ENCODE measurements at regions not wholly inside any gene's neighbourhood (a gene's known extent, or its start where the extent isn't known, plus 50 kb on each side); places are given as distances from the start of the nearest gene placed in this dataset.

DNA sequence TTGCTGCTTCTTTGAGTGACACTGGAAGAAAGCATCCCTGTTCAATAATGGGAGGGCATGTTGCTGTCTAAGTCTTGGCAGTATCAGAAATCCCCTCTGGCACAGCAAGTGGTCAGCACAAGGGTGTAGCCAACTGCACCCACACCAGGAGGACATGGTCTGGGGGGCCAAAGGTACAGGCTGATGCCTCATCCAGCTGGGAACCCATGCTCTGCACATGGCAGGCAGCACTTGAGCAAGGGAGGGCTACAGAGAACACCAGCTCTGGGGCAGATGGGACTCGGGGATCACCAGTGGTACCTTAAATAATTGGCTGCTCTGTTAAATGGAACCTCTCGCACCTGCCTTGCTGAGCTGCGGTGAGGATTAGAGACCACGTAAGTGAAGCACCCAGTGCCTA, 265.2 kb downstream of the SYK start:
- TF ChIP-seq, protein P1, sequence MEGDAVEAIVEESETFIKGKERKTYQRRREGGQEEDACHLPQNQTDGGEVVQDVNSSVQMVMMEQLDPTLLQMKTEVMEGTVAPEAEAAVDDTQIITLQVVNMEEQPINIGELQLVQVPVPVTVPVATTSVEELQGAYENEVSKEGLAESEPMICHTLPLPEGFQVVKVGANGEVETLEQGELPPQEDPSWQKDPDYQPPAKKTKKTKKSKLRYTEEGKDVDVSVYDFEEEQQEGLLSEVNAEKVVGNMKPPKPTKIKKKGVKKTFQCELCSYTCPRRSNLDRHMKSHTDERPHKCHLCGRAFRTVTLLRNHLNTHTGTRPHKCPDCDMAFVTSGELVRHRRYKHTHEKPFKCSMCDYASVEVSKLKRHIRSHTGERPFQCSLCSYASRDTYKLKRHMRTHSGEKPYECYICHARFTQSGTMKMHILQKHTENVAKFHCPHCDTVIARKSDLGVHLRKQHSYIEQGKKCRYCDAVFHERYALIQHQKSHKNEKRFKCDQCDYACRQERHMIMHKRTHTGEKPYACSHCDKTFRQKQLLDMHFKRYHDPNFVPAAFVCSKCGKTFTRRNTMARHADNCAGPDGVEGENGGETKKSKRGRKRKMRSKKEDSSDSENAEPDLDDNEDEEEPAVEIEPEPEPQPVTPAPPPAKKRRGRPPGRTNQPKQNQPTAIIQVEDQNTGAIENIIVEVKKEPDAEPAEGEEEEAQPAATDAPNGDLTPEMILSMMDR (IDR thresholded peaks at IDR 0.05): no peak
- TF ChIP-seq EZH2phosphoT487 (IDR thresholded peaks at IDR 0.05; ENCODE audit: borderline replicate concordance, low read depth): no peak
- no peak for TF ChIP-seq CHD2 (IDR thresholded peaks at IDR 0.05; ENCODE audit: low read length, partially characterized antibody)
- no peak for TF ChIP-seq ZBTB33 (IDR thresholded peaks at IDR 0.05; ENCODE audit: borderline replicate concordance, low read depth)
- no peak for TF ChIP-seq RFX5 (IDR thresholded peaks at IDR 0.05; ENCODE audit: low read length)
- TF ChIP-seq FOXJ3 (CRISPR knock-in tag; IDR thresholded peaks at IDR 0.05): no peak
- no peak for TF ChIP-seq JUND (IDR thresholded peaks at IDR 0.05)
- no peak for TF ChIP-seq SMC3 (IDR thresholded peaks at IDR 0.05; ENCODE audit: low read depth, low read length)
- TF ChIP-seq USF1 (IDR thresholded peaks at IDR 0.05; ENCODE audit: borderline replicate concordance, low read depth): no peak
- TF ChIP-seq MXI1 (IDR thresholded peaks at IDR 0.05; ENCODE audit: low read depth, low read length): no peak
- TF ChIP-seq, protein P2, sequence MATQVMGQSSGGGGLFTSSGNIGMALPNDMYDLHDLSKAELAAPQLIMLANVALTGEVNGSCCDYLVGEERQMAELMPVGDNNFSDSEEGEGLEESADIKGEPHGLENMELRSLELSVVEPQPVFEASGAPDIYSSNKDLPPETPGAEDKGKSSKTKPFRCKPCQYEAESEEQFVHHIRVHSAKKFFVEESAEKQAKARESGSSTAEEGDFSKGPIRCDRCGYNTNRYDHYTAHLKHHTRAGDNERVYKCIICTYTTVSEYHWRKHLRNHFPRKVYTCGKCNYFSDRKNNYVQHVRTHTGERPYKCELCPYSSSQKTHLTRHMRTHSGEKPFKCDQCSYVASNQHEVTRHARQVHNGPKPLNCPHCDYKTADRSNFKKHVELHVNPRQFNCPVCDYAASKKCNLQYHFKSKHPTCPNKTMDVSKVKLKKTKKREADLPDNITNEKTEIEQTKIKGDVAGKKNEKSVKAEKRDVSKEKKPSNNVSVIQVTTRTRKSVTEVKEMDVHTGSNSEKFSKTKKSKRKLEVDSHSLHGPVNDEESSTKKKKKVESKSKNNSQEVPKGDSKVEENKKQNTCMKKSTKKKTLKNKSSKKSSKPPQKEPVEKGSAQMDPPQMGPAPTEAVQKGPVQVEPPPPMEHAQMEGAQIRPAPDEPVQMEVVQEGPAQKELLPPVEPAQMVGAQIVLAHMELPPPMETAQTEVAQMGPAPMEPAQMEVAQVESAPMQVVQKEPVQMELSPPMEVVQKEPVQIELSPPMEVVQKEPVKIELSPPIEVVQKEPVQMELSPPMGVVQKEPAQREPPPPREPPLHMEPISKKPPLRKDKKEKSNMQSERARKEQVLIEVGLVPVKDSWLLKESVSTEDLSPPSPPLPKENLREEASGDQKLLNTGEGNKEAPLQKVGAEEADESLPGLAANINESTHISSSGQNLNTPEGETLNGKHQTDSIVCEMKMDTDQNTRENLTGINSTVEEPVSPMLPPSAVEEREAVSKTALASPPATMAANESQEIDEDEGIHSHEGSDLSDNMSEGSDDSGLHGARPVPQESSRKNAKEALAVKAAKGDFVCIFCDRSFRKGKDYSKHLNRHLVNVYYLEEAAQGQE (IDR thresholded peaks at IDR 0.05; ENCODE audit: low read depth, low read length): no peak
- TF ChIP-seq SIN3A (IDR thresholded peaks at IDR 0.05; ENCODE audit: borderline replicate concordance, low read depth, low read length): no peak
- TF ChIP-seq POLR2AphosphoS5 (IDR thresholded peaks at IDR 0.05; ENCODE audit: low read depth, low read length): no peak
- TF ChIP-seq, protein P3, sequence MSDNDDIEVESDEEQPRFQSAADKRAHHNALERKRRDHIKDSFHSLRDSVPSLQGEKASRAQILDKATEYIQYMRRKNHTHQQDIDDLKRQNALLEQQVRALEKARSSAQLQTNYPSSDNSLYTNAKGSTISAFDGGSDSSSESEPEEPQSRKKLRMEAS (IDR thresholded peaks at IDR 0.05; ENCODE audit: low read depth): no peak
